ENCODE measurements at regions not wholly inside any gene's neighbourhood (a gene's known extent, or its start where the extent isn't known, plus 50 kb on each side); places are given as distances from the start of the nearest gene placed in this dataset.

DNA sequence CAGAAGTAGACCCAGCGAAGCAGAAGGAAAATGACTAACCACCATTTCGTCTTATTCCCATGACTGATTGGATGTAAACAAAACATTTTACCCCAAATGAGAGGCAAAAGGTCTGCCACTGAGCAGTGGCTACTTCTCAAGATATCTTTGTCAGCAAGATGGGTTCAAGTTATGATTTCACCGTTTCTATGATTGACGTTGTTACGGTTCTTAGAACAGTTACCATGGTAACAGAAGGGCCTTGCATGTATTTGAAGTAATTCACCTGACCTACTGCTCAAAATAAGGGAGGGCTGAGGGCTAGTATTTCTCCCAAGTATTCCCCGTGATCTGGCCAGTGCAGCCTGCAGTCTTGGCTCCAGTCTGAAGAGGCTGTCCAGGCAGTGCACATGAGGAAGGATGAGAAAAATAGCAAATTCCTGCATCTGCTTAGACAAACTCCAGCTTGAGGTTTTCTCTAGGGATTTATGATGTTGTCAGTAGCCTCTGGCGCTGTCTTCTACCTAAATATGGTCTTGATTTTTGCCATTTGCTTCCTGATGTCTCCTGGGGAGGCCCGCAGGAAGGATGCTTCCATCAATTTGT is 372.7 kb downstream of the TMEM38B start:
- H3K9me3 ChIP-seq (ENCODE audit: control insufficient read depth in 2 of 3, insufficient read depth in 1 of 3, low read length in 3 of 3) = no peaks in the 10 kb centered on the region
- intact Hi-C loops (cut with DNase I) = no loop called here
- peaks cover 0 to 3% (median 0%) of the 10 kb centered on the region in 3 donors for H3K4me1 ChIP-seq (ENCODE audit: control insufficient read depth in 2 of 3, insufficient read depth in 2 of 3, low read depth in 1 of 3, low read length in 3 of 3)
- H3K27ac ChIP-seq (ENCODE audit: low read depth in 2 of 2, low read length in 2 of 2) = no peak overlapping the region
- H3K9ac ChIP-seq (ENCODE audit: low read length in 3 of 3) = no peak overlapping the region
- TF ChIP-seq, protein P1, sequence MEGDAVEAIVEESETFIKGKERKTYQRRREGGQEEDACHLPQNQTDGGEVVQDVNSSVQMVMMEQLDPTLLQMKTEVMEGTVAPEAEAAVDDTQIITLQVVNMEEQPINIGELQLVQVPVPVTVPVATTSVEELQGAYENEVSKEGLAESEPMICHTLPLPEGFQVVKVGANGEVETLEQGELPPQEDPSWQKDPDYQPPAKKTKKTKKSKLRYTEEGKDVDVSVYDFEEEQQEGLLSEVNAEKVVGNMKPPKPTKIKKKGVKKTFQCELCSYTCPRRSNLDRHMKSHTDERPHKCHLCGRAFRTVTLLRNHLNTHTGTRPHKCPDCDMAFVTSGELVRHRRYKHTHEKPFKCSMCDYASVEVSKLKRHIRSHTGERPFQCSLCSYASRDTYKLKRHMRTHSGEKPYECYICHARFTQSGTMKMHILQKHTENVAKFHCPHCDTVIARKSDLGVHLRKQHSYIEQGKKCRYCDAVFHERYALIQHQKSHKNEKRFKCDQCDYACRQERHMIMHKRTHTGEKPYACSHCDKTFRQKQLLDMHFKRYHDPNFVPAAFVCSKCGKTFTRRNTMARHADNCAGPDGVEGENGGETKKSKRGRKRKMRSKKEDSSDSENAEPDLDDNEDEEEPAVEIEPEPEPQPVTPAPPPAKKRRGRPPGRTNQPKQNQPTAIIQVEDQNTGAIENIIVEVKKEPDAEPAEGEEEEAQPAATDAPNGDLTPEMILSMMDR (IDR thresholded peaks at IDR 0.05; ENCODE audit: borderline replicate concordance, extremely low read depth, insufficient read depth) = no peak
- DNase-seq (peak in 1 of 5 donors; percentile 20), FAIRE-seq (no peak)
- no peaks in the 10 kb centered on the region for H3K36me3 ChIP-seq (ENCODE audit: control insufficient read depth in 2 of 3, insufficient read depth in 3 of 3, low read length in 3 of 3)
- H3K27me3 ChIP-seq (ENCODE audit: control insufficient read depth, insufficient read depth, low read length) = no peaks in the 10 kb centered on the region
- H3K4me3 ChIP-seq (ENCODE audit: low read length in 3 of 3) = no peak overlapping the region

DNA sequence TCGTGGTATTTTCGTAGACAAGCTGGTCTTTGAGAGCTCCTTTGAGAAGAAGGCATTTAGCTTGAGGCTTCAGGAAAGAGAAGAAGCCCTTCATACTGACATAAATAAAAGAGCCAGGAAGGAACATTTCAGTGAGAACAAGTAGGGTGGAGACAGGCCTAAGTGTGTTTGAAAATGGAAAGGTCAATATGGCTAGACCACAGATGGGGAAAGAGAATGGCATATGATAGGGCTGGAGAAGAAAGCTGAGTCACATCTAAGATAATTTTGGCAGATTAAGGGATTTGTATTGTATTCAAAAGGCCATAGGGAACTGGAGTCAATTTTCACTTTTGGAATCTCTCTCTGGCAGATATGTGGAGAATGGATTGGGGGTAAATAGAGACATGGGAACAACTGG is 374.9 kb downstream of the TMEM38B start:
- DNase-seq (no peak), FAIRE-seq (no peak)
- Histone ChIP-seq H3K9ac (ENCODE audit: low read length in 3 of 3) (no peak overlapping the region), H3K27ac (ENCODE audit: low read depth in 2 of 2, low read length in 2 of 2) (no peak overlapping the region), H3K27me3 (ENCODE audit: control insufficient read depth, insufficient read depth, low read length) (no peaks in the 10 kb centered on the region), H3K9me3 (ENCODE audit: control insufficient read depth in 2 of 3, insufficient read depth in 1 of 3, low read length in 3 of 3) (no peaks in the 10 kb centered on the region), H3K36me3 (ENCODE audit: control insufficient read depth in 2 of 3, insufficient read depth in 3 of 3, low read length in 3 of 3) (no peaks in the 10 kb centered on the region), H3K4me3 (ENCODE audit: low read length in 3 of 3) (no peak overlapping the region), H3K4me1 (ENCODE audit: control insufficient read depth in 2 of 3, insufficient read depth in 2 of 3, low read depth in 1 of 3, low read length in 3 of 3) (peaks cover 0 to 3% (median 0%) of the 10 kb centered on the region in 3 donors)
- intact Hi-C loops (cut with DNase I) = no loop called here
- TF ChIP-seq, protein P1 (IDR thresholded peaks at IDR 0.05; ENCODE audit: borderline replicate concordance, extremely low read depth, insufficient read depth) = no peak

- TF ChIP-seq, protein P1 (IDR thresholded peaks at IDR 0.05; ENCODE audit: borderline replicate concordance, extremely low read depth, insufficient read depth) = no peak
- no peaks in the 10 kb centered on the region for H3K9me3 ChIP-seq (ENCODE audit: control insufficient read depth in 2 of 3, insufficient read depth in 1 of 3, low read length in 3 of 3)
Measured at GRCh38 chr9:106072421-106072820, 378.1 kb downstream of the TMEM38B start.

DNA sequence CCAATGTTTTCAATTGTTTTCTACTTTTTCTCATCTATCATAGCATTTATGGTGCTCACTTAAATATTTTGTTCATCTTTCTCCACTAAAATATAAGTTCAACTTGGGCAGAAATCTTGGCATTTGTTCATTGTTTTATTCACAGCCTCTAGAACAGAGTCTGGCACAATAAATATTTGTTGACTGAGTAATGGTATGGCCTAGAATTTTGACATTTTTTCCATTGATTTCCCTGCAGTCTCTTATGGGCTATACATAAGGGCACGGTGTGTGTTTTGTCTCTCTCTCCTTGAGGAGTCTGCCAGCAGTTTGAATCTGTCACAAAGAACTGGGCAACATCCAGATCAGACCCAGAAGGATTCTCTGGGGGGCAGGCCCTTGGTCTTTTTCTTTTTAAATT is 379.7 kb downstream of the TMEM38B start:
- DNase-seq = no peak
- Histone ChIP-seq H3K4me3 (ENCODE audit: low read length in 3 of 3) (no peak overlapping the region), H3K27me3 (ENCODE audit: control insufficient read depth, insufficient read depth, low read length) (no peaks in the 10 kb centered on the region), H3K27ac (ENCODE audit: low read depth in 2 of 2, low read length in 2 of 2) (no peak overlapping the region), H3K9me3 (ENCODE audit: control insufficient read depth in 2 of 3, insufficient read depth in 1 of 3, low read length in 3 of 3) (no peaks in the 10 kb centered on the region), H3K36me3 (ENCODE audit: control insufficient read depth in 2 of 3, insufficient read depth in 3 of 3, low read length in 3 of 3) (no peaks in the 10 kb centered on the region), H3K9ac (ENCODE audit: low read length in 3 of 3) (no peak overlapping the region), H3K4me1 (ENCODE audit: control insufficient read depth in 2 of 3, insufficient read depth in 2 of 3, low read depth in 1 of 3, low read length in 3 of 3) (no peaks in the 10 kb centered on the region)
- intact Hi-C loops (cut with DNase I) = no loop called here
- TF ChIP-seq, protein P1 (IDR thresholded peaks at IDR 0.05; ENCODE audit: borderline replicate concordance, extremely low read depth, insufficient read depth) = no peak
- FAIRE-seq = no peak

More at GRCh38 chr9:106072421-106072820, 378.1 kb downstream of the TMEM38B start:
- no peak overlapping the region for H3K4me3 ChIP-seq (ENCODE audit: low read length in 3 of 3)
- H3K36me3 ChIP-seq (ENCODE audit: control insufficient read depth in 2 of 3, insufficient read depth in 3 of 3, low read length in 3 of 3) = no peaks in the 10 kb centered on the region
- H3K27me3 ChIP-seq (ENCODE audit: control insufficient read depth, insufficient read depth, low read length) = no peaks in the 10 kb centered on the region
- FAIRE-seq (no peak), DNase-seq (no peak)
- H3K4me1 ChIP-seq (ENCODE audit: control insufficient read depth in 2 of 3, insufficient read depth in 2 of 3, low read depth in 1 of 3, low read length in 3 of 3) = no peaks in the 10 kb centered on the region
- H3K27ac ChIP-seq (ENCODE audit: low read depth in 2 of 2, low read length in 2 of 2) = no peak overlapping the region
- intact Hi-C loops (cut with DNase I) = no loop called here
- no peak overlapping the region for H3K9ac ChIP-seq (ENCODE audit: low read length in 3 of 3)

All from kidney (tissue), 13 donors.